DMS53 treated with DMSO at 0.1 percent for 48 hours (cell line): ENCODE measurements at regions not wholly inside any gene's neighbourhood (a gene's known extent, or its start where the extent isn't known, plus 50 kb on each side); places are given as distances from the start of the nearest gene placed in this dataset.
A peak's percentile ranks its signal among the peaks of the same experiment; 100 is the strongest.
"Not testable (repeated sequence)": the region's sequence is repeated elsewhere in the genome, so short reads cannot be mapped to it uniquely, and the experiment has no call there.

Experiments used
- DNase-seq: peaks from one replicate; lab custom pipeline; 2025; ENCODE audit not compliant: unreplicated experiment; lab: John Stamatoyannopoulos, UW

- peak; percentile 6 for DNase-seq
Observed at GRCh38 chrX:121639781-121640180, 592.4 kb downstream of the GLUD2 start.

DNA sequence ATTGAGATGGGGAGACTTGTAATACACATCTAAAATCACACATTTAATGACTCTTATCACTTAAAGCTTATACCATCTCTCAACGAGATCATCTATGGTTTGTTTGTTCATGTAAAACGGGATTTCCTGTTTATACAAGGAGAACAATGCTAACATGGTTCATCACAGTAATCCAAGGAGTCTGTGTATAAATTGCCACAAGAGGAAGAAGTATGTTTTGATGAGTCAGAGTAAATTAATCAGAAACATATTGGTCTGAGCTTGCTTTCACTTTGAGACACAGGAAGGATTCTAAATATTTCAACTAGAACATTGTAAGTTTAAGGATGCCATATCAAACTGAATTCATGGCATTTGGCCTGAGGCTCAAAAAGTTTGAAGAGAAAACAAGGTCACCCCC lies 594.1 kb downstream of the GLUD2 start:
- peak; percentile 90 for DNase-seq

DNA sequence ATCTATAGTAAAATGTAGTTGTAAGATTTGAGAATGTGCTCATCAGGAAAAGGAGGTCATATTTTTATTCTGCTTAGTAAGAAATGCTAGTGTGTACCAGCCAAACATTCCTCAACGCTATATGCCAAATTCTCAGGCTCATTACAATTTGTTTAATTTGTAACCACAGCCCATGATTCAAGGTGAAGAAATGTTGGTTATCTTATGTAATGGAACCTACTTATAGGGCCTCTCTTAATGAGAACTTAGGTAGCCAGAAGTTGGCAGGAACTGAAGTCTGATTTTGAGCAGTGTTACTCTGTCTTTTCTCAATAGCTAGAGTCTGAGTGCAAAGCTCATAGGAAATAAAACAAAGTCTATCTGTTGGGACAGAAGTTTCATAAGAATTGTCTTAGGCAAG lies 595.0 kb downstream of the GLUD2 start:
- no peak for DNase-seq

- DNase-seq: no peak
Observed at GRCh38 chrX:121649417-121649816, 602.0 kb downstream of the GLUD2 start.

GRCh38 chrX:121655276-121655675 lies 607.9 kb downstream of the GLUD2 start:
- peak; percentile 45 for DNase-seq

- no peak for DNase-seq
Observed at GRCh38 chrX:121666171-121666570, 618.8 kb downstream of the GLUD2 start.

DNA sequence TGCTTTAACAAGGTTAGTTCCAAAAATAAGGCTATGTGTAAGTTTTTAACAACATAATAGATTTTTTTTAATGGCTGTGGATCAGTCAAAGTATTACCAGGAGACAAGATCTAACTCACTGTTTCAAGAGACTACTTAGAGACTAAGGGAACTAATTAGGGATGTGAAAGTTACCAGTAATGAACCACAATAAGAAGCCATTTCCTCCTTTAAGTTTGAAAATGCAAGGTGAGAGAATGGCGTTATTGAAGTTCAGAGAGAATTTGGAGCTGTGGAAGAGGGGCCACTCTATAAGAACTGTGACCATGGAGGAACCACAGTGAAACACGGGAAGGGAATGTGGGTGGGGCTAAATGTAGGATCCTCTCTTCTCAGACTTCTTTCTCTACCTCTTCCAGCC lies 624.2 kb downstream of the GLUD2 start:
- DNase-seq: no peak

- not testable (repeated sequence) for DNase-seq
Observed at GRCh38 chrX:121709236-121709635, 661.8 kb downstream of the GLUD2 start.

DNA sequence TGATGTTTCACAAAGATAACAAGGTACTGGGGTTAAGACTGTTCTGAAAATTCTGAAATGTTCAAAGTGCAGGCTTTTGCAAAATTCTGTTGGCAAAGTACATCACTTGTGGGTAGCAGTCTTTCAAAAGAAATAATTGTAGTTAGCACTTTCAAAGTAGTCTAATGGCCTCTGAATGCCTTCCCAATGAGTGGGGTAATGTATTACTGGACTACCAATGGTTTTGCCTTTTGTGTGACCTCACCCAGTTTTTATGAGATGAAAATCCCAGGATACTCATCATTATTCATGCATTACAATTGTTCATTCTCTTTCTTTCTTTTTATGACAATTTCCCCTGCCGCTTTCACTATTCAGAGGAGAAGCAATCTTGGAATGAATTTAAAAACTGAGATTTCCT lies 686.1 kb downstream of the GLUD2 start:
- DNase-seq: no peak

GRCh38 chrX:121746105-121746504 lies 698.7 kb downstream of the GLUD2 start:
- no peak for DNase-seq

DNA sequence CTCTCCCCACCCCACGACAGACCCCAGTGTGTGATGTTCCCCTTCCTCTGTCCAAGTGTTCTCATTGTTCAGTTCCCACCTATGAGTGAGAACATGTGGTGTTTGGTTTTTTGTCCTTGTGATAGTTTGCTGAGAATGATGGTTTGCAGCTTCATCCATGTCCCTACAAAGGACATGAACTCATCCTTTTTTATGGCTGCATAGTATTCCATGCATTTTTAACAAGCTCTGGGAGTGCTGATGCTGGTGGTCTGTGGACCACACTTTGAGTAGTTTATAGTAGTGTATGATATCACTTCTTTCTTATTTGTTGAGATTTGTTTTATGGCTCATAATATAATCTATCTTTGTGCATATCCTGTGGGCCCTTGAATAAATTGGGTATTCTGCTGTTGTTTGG lies 706.2 kb downstream of the GLUD2 start:
- DNase-seq: not testable (repeated sequence)

GRCh38 chrX:121754301-121754700 lies 706.9 kb downstream of the GLUD2 start:
- DNase-seq: no peak

DNA sequence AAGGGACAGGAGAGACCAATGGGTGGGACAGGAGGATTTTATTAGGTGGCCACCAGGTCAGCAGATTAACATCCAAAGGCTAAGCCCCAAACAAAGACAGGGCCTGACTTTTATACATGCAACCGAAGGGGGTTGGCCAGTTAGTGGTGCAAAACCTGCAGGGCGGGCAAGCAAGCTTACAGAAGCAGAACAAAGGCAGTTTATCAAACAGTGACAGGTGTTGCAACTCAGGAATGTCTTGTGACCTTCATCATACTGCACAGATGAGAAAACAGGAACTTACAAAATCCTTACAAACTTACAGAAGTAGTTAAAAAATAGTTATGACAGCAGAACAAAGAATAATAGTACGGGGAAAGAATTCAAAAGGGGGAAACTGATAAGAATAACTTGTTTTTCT lies 708.1 kb downstream of the GLUD2 start:
- DNase-seq: no peak

GRCh38 chrX:121761845-121762244 lies 714.4 kb downstream of the GLUD2 start:
- DNase-seq: no peak

- no peak for DNase-seq
Observed at GRCh38 chrX:121763671-121764070, 716.3 kb downstream of the GLUD2 start.

DNA sequence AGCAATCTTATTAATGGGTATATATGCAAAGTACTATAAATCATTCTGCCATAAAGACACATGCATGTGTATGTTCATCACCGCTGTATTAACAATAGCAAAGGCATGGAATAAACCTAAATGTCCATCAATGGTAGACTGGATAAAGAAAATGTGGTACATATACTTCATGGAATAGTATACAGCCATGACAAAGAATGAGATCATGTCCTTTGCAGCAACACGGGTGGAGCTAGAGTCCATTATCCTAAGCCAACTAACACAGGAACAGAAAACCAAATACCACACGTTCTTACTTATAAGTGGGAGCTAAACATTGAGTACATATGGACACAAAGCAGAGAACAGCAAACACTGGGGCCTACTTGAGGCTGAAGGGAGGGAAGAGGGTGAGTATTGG lies 720.8 kb downstream of the GLUD2 start:
- DNase-seq: not testable (repeated sequence)

GRCh38 chrX:121781991-121782390 lies 734.6 kb downstream of the GLUD2 start:
- no peak for DNase-seq

DNA sequence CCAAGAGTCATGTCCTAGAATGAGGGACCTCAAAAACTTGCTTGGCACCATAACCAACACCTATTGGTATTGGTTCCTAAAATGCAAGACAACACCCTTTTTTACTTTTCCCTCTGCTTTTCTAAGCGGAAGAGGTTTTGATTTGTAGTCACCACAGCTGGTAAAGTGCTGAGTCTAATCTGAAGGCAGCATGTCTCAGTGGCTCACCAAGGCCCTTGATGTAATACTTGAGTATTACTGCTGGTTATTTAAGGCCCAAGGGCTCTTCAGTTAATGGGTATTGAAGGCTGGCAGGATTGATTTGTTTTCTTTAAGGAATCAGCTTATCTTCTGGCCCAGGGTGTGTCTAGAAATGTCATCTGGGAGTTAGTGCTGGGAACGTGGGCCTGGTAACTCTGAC lies 735.1 kb downstream of the GLUD2 start:
- no peak for DNase-seq

GRCh38 chrX:121782976-121783375 lies 735.6 kb downstream of the GLUD2 start:
- DNase-seq: no peak

DNA sequence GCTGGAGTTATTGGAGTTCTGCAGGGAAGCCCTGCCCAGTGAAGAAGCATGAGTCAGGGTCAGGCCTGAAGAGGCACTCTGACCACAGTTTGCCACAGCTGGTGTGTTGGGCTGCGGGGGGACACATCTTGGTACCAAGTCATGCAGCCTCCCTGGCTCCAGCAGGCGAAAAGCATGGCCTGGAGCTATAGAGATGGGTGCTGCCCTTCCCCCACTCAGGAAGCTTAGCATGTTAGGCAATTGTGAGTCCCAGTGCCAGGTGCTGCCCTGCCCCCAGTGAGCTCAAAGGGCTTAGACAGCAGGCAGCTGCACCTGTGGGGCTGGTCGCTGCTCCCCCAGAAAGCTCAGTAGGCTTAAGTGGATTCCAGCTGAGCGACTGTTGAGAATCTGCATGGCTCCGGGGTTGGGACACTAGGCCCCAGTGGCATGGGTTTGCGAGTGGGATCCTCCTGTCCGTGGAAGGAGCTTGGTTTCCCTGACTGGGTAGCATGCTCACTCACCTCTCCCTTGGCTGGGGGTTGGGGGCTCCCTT lies 755.5 kb downstream of the GLUD2 start:
- DNase-seq: no peak

DNA sequence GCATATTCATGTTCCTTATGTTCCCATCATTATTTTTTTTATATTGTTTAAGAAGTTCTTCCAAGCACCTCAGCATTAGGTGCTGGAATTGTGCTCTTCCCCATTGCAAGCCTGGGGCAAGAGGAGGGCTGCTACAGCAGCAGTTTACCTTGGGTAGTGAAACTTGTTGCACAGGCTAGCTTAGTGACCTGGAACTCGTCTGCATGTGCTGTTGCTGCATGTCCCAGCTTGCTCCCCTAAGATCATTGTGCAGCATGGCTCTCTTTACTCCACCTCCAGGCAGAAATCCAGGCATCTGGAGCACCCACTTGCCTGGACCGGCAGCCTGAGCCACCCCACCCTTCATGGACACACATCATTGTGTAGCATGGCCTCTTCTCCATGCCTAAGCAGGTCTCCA lies 776.0 kb downstream of the GLUD2 start:
- no peak for DNase-seq

- DNase-seq: no peak
Observed at GRCh38 chrX:121831601-121832000, 784.2 kb downstream of the GLUD2 start.

DNA sequence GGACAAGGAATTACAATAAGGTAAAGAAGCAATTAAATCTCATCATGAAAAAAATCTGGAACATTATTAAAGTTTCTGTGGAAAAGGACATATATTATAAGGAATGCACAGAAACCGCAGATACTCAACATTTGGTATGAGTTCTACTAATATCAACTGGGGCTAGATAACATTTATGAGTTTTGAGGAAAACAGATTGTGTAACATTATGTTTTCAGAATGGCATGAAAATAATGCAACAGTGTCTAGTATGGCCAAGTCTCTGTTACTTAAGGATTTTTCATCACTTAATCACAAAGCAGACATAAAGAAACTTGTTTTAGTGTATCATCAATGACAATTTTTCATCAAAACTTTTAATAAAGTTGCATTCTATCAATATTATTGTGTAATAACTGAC lies 785.0 kb downstream of the GLUD2 start:
- no peak for DNase-seq

GRCh38 chrX:121836000-121836399 lies 788.6 kb downstream of the GLUD2 start:
- peak; percentile 24 for DNase-seq
